Hepatocyte (in vitro differentiated cells): ENCODE measurements at regions not wholly inside any gene's neighbourhood (a gene's known extent, or its start where the extent isn't known, plus 50 kb on each side); places are given as distances from the start of the nearest gene placed in this dataset.

Experiments
- DNase-seq: peaks from one replicate; pipeline ENCODE4 v3.0.0-alpha.2; 2016; ENCODE audit warnings: low spot score
- H2AFZ ChIP-seq: fragments of 200-600 bp; sonication (generic); 2 replicates; pipeline ENCODE4 v1.6.0; 2016; ENCODE audit warnings: antibody characterized with exemption, mild to moderate bottlenecking
- H3K27ac ChIP-seq: fragments of 200-600 bp; sonication (generic); 2 replicates; pipeline ENCODE4 v1.5.1; 2016; ENCODE audit warnings: mild to moderate bottlenecking
- H3K27me3 ChIP-seq: fragments of 200-600 bp; sonication (generic); 2 replicates; pipeline ENCODE4 v1.6.1; 2016
- H3K36me3 ChIP-seq: fragments of 200-600 bp; sonication (generic); replicated peaks from 2 replicates; pipeline ENCODE4 v1.5.1; 2016; ENCODE audit warnings: low read depth; ENCODE audit not compliant: insufficient read depth
- H3K4me1 ChIP-seq: fragments of 200-600 bp; sonication (generic); 2 replicates; pipeline ENCODE4 v1.5.1; 2016; ENCODE audit warnings: mild to moderate bottlenecking, moderate library complexity; ENCODE audit not compliant: insufficient read depth
- H3K4me2 ChIP-seq: fragments of 200-600 bp; sonication (generic); 2 replicates; pipeline ENCODE4 v1.6.0; 2016
- H3K4me3 ChIP-seq: fragments of 200-600 bp; sonication (generic); 2 replicates; pipeline ENCODE4 v1.5.1; 2016; ENCODE audit warnings: mild to moderate bottlenecking
- H3K79me2 ChIP-seq: fragments of 200-600 bp; sonication (generic); 2 replicates; pipeline ENCODE4 v1.6.0; 2017; ENCODE audit warnings: mild to moderate bottlenecking
- H3K9me2 ChIP-seq: fragments of 200-600 bp; sonication (generic); replicated peaks from 2 replicates; pipeline ENCODE4 v1.6.0; 2017; ENCODE audit warnings: mild to moderate bottlenecking; ENCODE audit not compliant: insufficient read depth
- H3K9me3 ChIP-seq: fragments of 200-600 bp; sonication (generic); 2 replicates; pipeline ENCODE4 v1.5.1; 2016; ENCODE audit warnings: low read depth, mild to moderate bottlenecking
- H4K20me1 ChIP-seq: fragments of 200-600 bp; sonication (generic); 2 replicates; pipeline ENCODE4 v1.6.0; 2016; ENCODE audit warnings: mild to moderate bottlenecking; ENCODE audit not compliant: insufficient read depth, poor library complexity, severe bottlenecking
- EZH2 ChIP-seq: fragments of 200-600 bp; sonication (generic); IDR thresholded peaks from 2 replicates; pipeline ENCODE4 v1.6.1; 2016; ENCODE audit warnings: antibody characterized with exemption, mild to moderate bottlenecking, borderline replicate concordance
- EZH2phosphoT487 ChIP-seq: fragments of 200-600 bp; sonication (generic); IDR thresholded peaks from one replicate; pipeline ENCODE4 v1.6.1; 2018; ENCODE audit warnings: antibody characterized with exemption, mild to moderate bottlenecking, low read depth, moderate library complexity; ENCODE audit not compliant: unreplicated experiment, severe bottlenecking
- WGBS: methylation state at CpG from one replicate; pipeline ENCODE4 v1.1.6; 2016; ENCODE audit warnings: low lambda C conversion rate; ENCODE audit errors: missing lambda C conversion rate; 5-methylcytosine and 5-hydroxymethylcytosine counted together
- TF ChIP-seq, protein P1 (sequence below): fragments of 200-600 bp; sonication (generic); IDR thresholded peaks from 2 replicates; pipeline ENCODE4 v1.5.1; 2016; ENCODE audit warnings: antibody characterized with exemption, mild to moderate bottlenecking; ENCODE audit not compliant: poor library complexity

- Histone ChIP-seq H4K20me1 (no peaks in the 10 kb centered on the region), H3K27ac (no peak overlapping the region), H3K4me1 (no peaks in the 10 kb centered on the region), H2AFZ (no peak overlapping the region), H3K9me3 (no peaks in the 10 kb centered on the region), H3K36me3 (no peaks in the 10 kb centered on the region), H3K4me3 (no peak overlapping the region), H3K79me2 (no peaks in the 10 kb centered on the region), H3K27me3 (no peaks in the 10 kb centered on the region), H3K4me2 (no peak overlapping the region), H3K9me2 (no peaks in the 10 kb centered on the region)
- DNase-seq = no peak
- TF ChIP-seq, protein P1, sequence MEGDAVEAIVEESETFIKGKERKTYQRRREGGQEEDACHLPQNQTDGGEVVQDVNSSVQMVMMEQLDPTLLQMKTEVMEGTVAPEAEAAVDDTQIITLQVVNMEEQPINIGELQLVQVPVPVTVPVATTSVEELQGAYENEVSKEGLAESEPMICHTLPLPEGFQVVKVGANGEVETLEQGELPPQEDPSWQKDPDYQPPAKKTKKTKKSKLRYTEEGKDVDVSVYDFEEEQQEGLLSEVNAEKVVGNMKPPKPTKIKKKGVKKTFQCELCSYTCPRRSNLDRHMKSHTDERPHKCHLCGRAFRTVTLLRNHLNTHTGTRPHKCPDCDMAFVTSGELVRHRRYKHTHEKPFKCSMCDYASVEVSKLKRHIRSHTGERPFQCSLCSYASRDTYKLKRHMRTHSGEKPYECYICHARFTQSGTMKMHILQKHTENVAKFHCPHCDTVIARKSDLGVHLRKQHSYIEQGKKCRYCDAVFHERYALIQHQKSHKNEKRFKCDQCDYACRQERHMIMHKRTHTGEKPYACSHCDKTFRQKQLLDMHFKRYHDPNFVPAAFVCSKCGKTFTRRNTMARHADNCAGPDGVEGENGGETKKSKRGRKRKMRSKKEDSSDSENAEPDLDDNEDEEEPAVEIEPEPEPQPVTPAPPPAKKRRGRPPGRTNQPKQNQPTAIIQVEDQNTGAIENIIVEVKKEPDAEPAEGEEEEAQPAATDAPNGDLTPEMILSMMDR = no peak
- TF ChIP-seq EZH2phosphoT487 = no peak
- TF ChIP-seq EZH2 = no peak
These were observed 97.0 kb upstream of the NR4A3 start for GRCh38 chr9:99724640-99725039.

DNA sequence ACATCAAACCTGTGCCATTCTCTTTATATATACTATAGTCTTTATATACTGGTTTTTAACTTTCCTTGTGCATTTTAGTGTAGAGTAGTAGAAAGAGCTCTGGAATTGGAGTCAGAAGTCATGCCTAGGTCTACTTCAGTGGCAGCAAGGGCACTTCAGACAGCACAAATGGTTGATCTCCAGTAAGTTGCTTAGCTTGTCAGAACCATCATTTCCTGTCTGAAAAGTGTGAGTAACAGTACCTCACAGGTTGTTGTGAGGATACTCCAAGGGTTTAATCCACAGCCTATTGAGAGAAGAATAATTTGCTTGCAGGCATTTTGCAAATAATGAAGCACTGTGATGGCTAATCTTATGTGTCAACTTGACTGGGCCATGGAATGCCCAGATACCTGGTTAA, 95.8 kb upstream of the NR4A3 start:
- Histone ChIP-seq H2AFZ (no peak overlapping the region), H3K79me2 (no peaks in the 10 kb centered on the region), H3K27ac (no peak overlapping the region), H3K9me3 (no peaks in the 10 kb centered on the region), H3K4me2 (no peak overlapping the region), H4K20me1 (no peaks in the 10 kb centered on the region), H3K4me3 (no peak overlapping the region), H3K36me3 (no peaks in the 10 kb centered on the region), H3K4me1 (no peaks in the 10 kb centered on the region), H3K27me3 (no peaks in the 10 kb centered on the region), H3K9me2 (no peaks in the 10 kb centered on the region)
- no peak for DNase-seq
- TF ChIP-seq, protein P1 = no peak
- TF ChIP-seq EZH2phosphoT487 (no peak), EZH2 (no peak)

DNA sequence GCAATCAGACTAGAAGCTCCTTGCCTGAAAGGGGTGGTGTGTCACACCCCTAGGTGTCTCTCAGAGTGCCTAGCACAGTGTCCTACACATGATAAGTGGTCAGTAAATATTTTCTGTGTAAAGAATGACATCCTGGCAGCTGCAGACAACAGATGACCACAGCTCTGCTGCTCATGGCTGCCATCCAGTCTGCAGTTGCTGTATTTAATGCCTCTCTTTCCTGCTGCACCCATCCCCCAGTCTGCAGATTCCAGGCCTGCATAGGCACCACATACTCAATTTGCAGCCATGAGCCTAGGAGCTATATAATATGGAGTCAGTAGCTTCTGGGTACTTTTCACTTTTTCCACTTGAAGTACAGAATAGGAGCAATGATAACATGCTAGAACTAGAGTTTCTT, 94.9 kb upstream of the NR4A3 start:
- Histone ChIP-seq H3K9me3 (no peaks in the 10 kb centered on the region), H3K9me2 (no peaks in the 10 kb centered on the region), H3K27ac (no peak overlapping the region), H4K20me1 (no peaks in the 10 kb centered on the region), H3K79me2 (no peaks in the 10 kb centered on the region), H3K4me3 (no peak overlapping the region), H3K4me1 (no peaks in the 10 kb centered on the region), H3K36me3 (no peaks in the 10 kb centered on the region), H2AFZ (no peak overlapping the region), H3K4me2 (no peak overlapping the region), H3K27me3 (no peaks in the 10 kb centered on the region)
- no peak for DNase-seq
- TF ChIP-seq EZH2 = no peak
- no peak for TF ChIP-seq EZH2phosphoT487
- TF ChIP-seq, protein P1 = no peak

DNA sequence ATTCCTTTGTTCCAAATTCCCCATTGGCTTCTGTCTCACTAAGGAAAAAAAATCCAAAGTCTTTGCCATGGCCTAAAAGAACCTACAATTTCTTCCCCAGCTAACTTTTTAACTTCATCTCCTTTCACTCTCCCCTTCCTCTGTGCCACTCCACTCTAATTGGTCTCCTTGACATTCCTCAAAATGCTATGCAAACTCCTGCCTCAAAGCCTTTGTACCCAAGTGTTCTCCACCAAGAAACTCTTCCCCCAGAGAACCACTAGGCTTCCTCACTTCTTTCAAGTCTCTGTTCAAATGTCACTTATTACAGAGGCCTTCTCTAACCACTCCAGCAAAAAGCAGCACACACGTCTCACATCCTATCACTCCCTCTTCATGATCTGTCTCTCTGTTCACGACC, 91.6 kb upstream of the NR4A3 start:
- Histone ChIP-seq H4K20me1 (no peaks in the 10 kb centered on the region), H2AFZ (no peak overlapping the region), H3K4me3 (no peak overlapping the region), H3K27ac (no peak overlapping the region), H3K9me3 (no peaks in the 10 kb centered on the region), H3K27me3 (no peaks in the 10 kb centered on the region), H3K36me3 (no peaks in the 10 kb centered on the region), H3K9me2 (no peaks in the 10 kb centered on the region), H3K4me1 (no peaks in the 10 kb centered on the region), H3K4me2 (no peak overlapping the region), H3K79me2 (no peaks in the 10 kb centered on the region)
- WGBS = 81% methylated on average over 2 of the region's 2 CpGs
- no peak for DNase-seq
- TF ChIP-seq EZH2 (no peak), EZH2phosphoT487 (no peak)
- TF ChIP-seq, protein P1 = no peak
